GM18498 (cell line): ENCODE measurements at regions not wholly inside any gene's neighbourhood (a gene's known extent, or its start where the extent isn't known, plus 50 kb on each side); places are given as distances from the start of the nearest gene placed in this dataset.
A peak's percentile ranks its signal among the peaks of the same experiment; 100 is the strongest.
"Not testable (repeated sequence)": the region's sequence is repeated elsewhere in the genome, so short reads cannot be mapped to it uniquely, and the experiment has no call there.

Experiments
- ATAC-seq: cut with Tn5 transposase; IDR thresholded peaks from one replicate; pipeline ENCODE4 v1.9.1; 2021; ENCODE audit warnings: mild to moderate bottlenecking, moderate library complexity; ENCODE audit not compliant: unreplicated experiment

DNA sequence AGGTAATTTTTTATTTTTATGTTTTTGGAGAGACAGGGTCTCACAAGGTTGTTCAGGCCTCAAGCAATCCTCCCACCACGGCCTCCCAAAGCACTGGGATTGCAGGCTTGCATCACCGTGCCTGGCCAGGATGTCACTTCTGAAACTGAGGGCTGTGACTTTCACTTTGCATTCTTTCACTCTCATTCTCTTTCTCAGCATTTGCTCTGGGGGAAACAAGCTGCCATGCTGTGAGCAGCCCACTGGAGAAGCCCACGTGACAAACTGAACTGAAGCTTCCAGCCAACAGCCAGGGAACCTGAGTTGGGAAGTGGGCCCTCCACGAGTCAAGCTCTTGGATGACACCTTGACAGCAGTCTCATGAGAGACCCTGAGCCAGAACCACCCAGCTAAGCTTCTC lies 109.4 kb downstream of the C5orf15 start:
- peak; percentile 53 for ATAC-seq

DNA sequence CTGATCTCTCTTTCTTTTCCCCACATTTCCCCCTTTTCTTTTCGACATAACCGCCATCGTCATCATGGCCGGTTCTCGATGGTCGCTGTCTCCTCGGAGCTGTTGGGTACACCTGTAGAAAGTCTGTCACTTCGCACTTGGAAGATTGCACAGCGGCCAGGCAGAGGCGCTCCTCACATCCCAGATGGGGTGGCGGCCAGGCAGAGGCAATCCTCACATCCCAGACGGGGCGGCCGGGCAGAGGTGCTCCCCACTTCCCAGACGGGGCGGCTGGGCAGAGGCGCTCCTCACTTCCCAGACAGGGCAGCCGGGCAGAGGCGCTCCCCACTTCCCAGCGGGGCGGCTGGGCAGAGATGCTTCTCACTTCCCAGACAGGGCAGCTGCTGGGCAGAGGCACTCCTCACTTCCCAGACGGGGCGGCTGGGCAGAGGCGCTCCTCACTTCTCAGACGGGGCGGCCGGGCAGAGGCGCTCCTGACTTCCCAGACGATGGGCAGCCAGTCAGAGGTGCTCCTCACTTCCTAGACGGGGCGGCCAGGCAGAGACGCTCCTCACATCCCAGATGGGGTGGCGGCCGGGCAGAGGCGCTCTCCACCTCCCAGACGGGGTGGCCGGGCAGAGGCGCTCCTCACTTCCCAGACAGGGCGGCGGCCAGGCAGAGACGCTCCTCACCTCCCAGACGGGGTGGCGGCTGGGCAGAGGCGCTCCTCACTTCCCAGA lies 110.7 kb downstream of the C5orf15 start:
- not testable (repeated sequence) for ATAC-seq

- no peak for ATAC-seq
These were observed 113.9 kb downstream of the C5orf15 start for GRCh38 chr5:133854554-133854953.

- ATAC-seq: no peak
These were observed 114.6 kb downstream of the C5orf15 start for GRCh38 chr5:133853646-133854365.

GRCh38 chr5:133851521-133851920 lies 116.9 kb downstream of the C5orf15 start:
- ATAC-seq: no peak

DNA sequence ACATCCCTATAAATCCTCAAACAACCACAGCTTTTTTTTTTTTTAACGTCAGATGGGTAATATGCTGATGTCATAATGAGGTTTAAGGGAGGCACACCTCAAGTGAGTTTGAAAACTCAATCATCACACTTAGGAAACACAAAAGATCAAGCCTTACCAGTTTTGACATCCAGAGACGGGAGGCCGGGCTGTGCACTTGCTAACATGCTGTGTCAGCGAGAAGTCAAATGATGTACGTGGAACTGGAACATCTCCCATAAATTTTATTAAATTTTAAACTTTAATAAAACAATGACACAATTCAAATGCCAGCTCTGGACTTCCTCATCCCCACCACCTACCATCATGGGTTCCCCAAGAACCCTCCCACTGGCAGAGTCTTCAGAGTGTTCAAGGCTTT lies 117.6 kb downstream of the C5orf15 start:
- no peak for ATAC-seq

- ATAC-seq: no peak
These were observed 119.3 kb downstream of the C5orf15 start for GRCh38 chr5:133849116-133849515.

DNA sequence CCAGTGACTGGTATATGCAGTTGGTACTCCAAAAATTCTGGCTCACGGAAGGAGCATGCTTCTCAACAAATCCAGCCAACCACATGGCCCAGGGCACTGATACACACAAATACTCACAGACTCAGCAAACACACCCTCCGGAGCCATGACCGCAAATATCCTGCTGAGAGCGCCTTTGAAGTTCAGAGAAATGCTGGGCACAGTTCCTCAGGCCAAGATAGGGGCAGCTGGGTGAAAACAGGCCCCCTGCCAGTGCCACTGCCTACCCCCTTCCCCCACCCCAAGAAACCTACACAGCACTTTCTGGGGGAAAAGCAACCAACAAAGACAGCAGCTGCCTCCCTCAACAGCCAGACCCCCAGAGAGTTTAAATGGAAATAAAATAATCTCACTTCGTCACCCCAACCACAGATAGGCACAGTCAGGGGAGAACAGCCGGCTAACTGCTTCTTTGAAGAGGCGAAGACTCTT lies 120.0 kb downstream of the C5orf15 start:
- no peak for ATAC-seq

DNA sequence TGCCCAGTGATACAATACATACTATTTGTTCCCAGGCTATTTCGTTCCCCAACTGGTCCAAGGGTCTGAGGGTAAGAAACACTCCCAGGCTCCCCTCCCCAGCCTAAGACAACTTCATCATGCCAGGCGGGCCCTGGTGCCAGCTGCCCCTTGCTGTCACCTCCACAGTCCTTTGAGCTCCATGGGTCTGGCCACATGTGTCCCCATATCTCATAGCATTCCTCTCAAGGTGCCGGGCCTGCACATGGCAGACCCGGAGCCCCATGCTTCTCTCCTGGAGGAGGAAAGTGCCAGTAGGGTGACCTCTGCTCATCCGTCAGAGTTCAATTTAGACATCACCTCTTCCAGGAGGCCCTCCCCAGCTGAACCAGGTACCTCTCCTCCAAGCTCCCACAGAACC lies 120.5 kb downstream of the C5orf15 start:
- no peak for ATAC-seq

DNA sequence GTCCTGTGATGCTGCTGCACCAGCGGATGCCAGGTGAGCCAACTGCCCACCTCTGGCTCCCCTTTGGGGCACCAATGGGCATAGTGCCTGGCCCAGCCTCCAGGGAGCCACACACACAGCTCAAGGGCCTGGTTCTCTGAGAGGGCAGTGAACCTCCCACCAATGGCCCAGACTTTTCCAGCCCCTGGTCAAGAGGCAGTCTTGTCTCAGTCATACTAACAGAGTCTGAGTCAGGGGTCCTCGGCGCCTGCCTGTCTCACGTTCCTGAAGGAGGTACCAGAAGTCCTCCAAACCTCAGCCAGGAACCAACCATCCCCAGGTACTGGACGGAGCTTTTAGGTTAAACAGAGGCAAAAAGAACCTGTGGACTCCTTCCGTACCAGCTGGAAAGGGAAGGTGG lies 121.1 kb downstream of the C5orf15 start:
- no peak for ATAC-seq

GRCh38 chr5:133846478-133847226 lies 121.8 kb downstream of the C5orf15 start:
- no peak for ATAC-seq

GRCh38 chr5:133845271-133845670 lies 123.2 kb downstream of the C5orf15 start:
- no peak for ATAC-seq

GRCh38 chr5:133844836-133845235 lies 123.6 kb downstream of the C5orf15 start:
- ATAC-seq: no peak

DNA sequence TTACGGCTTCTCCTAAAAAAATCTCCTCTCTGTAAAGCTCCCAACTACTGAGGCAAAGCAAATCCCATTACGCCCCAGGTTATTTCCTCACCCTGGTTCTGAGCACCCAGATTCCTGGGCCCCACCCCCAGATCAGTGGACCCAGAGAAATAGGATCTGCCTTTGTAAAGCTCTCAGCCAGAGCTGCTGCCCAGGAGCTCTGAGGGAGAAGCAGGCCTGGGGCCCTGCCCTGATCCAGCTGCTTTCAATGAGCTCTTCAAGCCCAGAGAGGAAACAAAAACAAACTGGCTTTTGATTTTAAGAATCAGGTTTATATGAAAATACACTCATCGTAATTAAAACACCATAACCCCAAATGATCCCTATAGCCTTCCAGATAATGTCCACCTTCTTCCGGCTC lies 124.5 kb downstream of the C5orf15 start:
- ATAC-seq: no peak

GRCh38 chr5:133842846-133843611 lies 125.4 kb downstream of the C5orf15 start:
- ATAC-seq: no peak

DNA sequence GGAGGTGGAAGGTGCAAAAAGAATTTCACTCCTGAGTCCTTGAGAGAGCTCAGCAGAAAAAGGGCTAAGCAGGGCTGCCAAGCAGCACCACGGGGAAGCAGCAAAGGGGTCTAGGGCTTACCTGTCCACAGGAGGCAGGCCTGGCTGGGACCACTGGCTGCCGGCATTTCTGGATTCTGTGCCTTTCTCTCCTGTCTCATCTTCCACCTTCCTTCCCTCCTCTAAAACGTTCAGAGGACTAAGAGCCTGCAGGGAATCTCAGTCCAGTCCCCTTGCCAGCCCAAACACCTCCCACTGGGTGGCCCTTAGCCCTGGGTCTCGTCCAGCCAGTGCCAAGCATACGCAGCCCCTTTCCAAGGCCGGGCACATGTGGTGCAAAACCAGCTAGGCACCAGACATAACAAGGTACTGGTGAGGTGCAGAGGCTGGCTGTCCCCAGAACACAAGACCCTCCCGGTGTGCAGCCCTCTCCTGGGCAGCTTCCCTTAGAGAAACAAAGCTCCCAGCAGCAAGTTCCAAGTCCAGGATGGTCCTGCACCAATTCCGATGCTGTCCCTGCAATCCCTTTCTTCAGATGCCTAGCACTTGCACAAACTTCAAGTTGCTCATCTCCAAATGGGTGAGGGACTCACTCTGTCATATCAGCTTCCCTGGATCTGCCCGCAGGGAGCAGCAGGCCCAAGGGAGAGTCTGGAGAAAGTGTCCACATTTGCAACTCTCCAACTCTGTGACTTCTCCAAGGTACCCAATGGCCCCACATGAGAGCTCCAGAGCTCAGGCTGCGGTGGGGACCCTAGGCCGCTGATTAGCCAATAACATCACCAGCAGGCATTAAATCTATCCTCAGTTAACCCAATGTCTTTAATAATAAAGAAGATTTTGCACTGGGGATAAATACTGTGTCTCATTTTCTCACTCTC lies 126.3 kb downstream of the C5orf15 start:
- ATAC-seq: no peak

GRCh38 chr5:133840168-133840567 lies 128.3 kb downstream of the C5orf15 start:
- ATAC-seq: no peak

GRCh38 chr5:133839721-133840120 lies 128.7 kb downstream of the C5orf15 start:
- no peak for ATAC-seq

GRCh38 chr5:133839090-133839489 lies 129.3 kb downstream of the C5orf15 start:
- no peak for ATAC-seq

GRCh38 chr5:133838286-133838685 lies 130.1 kb downstream of the C5orf15 start:
- ATAC-seq: no peak
